NB4 (cell line): ENCODE measurements at regions not wholly inside any gene's neighbourhood (a gene's known extent, or its start where the extent isn't known, plus 50 kb on each side); places are given as distances from the start of the nearest gene placed in this dataset.

Source experiments
- DNase-seq: peaks from one replicate; pipeline ENCODE4 v3.0.0; 2010; ENCODE audit warnings: low read depth
- H3K4me3 ChIP-seq: one replicate; pipeline ENCODE4 v1.5.1; 2011; ENCODE audit warnings: mild to moderate bottlenecking, low read depth, low read length, moderate library complexity
- CTCF ChIP-seq: IDR thresholded peaks from one replicate; pipeline ENCODE4 v1.5.1; 2012; ENCODE audit warnings: low read depth, low read length
- MAX ChIP-seq: IDR thresholded peaks from 2 replicates; pipeline ENCODE4 v1.6.1; 2011; ENCODE audit warnings: low read depth, low read length
- MYC ChIP-seq: IDR thresholded peaks from 2 replicates; pipeline ENCODE4 v1.6.1; 2011; ENCODE audit warnings: low read depth, low read length
- POLR2A ChIP-seq: IDR thresholded peaks from 2 replicates; pipeline ENCODE4 v1.6.1; 2011; ENCODE audit warnings: mild to moderate bottlenecking; ENCODE audit not compliant: insufficient read length; ENCODE audit errors: extremely low read depth

DNA sequence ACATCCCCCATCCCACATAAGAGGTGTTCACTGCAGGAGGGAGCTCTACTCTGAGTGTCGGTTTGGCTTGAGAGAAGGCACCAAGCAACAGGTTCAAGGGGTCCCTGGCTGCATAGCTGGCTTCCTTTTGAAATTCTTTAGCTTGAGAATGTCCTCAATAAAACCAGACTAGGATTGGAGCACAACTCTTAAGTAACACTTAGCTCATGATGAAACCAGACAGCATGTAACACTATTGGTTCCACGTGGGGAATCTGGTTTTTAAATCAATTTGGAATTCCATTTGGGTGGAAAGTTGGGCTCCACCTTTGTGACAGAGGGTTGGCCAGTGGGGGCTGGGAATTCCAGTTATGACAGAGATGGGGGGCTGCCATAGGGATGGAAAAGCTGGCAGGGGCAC, 281.2 kb downstream of the TLE3 start:
- H3K4me3 ChIP-seq: no peak overlapping the region
- no peak for DNase-seq
- TF ChIP-seq CTCF (no peak), MYC (no peak), POLR2A (no peak), MAX (no peak)

- H3K4me3 ChIP-seq: no peak overlapping the region
- DNase-seq: no peak
- TF ChIP-seq MAX: no peak
- no peak for TF ChIP-seq MYC
- TF ChIP-seq POLR2A: no peak
- TF ChIP-seq CTCF: no peak
Measured at GRCh38 chr15:69818529-69818928, 279.2 kb downstream of the TLE3 start.

DNA sequence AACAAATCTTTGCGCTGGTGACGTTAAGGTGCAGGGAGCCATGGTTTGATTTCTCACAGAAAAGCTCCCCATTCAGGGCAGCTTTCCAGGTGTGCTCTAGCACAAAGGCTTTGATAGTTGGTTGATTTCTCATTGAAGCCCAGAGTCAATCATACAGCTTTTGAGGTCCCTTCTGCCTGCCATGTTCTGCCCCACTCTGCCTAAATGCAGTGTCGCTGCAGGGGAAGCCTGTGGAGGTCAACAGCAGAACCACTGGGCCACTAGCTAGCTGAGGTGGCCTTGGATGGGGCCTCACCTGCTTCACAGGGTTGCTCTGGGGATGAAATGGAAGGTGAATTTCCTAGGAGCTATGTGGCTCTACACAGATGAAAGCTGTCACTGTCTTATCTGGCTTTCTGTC, 278.3 kb downstream of the TLE3 start:
- no peak for TF ChIP-seq MYC
- TF ChIP-seq MAX: no peak
- no peak for TF ChIP-seq POLR2A
- no peak for TF ChIP-seq CTCF
- H3K4me3 ChIP-seq: no peak overlapping the region
- DNase-seq: no peak

- TF ChIP-seq MYC: no peak
- no peak for TF ChIP-seq MAX
- TF ChIP-seq CTCF: no peak
- TF ChIP-seq POLR2A: no peak
- DNase-seq: no peak
Measured at GRCh38 chr15:69820819-69821218, 276.9 kb downstream of the TLE3 start.

DNA sequence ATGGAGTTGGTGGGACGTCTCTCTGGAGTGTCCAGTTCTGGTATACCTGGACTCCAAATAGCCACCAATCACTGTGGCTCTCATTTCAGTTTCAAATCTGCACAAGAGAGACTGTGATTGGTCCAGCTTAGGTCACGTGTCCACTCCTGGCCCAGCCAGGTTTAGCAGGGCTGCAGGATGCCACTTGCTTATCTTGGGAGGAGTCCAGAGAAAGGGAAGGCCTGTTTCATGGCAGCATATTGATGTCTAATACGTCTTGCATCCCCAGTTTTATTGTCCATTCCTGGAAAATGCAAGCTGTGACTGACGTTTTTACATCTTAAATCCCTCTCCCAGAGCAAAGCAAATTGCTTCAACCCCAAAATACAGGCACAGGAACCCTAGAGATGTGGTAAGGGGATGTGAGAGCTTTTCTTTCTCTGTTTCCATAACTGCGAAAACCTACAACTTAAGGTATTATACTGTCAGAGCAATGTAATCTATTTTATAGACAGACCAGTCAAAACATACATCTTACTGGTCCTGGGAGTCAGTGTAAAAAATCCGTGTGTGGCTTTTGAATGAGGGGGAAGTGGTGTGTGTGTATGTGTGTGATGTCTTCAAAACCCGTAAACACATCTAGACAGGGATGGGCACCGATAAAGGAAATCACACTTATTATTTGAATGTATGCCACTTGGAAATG, 274.4 kb downstream of the TLE3 start:
- TF ChIP-seq CTCF: no peak
- no peak for TF ChIP-seq MAX
- TF ChIP-seq POLR2A: no peak
- TF ChIP-seq MYC: no peak
- DNase-seq: no peak
- H3K4me3 ChIP-seq: no peak overlapping the region

More at GRCh38 chr15:69820819-69821218, 276.9 kb downstream of the TLE3 start:
- no peak overlapping the region for H3K4me3 ChIP-seq
